K562 (cell line): ENCODE measurements at regions not wholly inside any gene's neighbourhood (a gene's known extent, or its start where the extent isn't known, plus 50 kb on each side); places are given as distances from the start of the nearest gene placed in this dataset.

Experiments used
- ATAC-seq: fragments of 200-7000 bp; cut with Tn5 transposase; 3 replicates; pipeline ENCODE4 v1.9.1; 2020; ENCODE audit warnings: moderate library complexity
- BruUV-seq: library from RNA; stranded (reverse); fragments of 400-500 nt; replicated peaks from 2 replicates; lab custom pipeline; 2021; lab: Mats Ljungman, UMichigan
- CTCF ChIA-PET: fragments of 300-600 bp; formaldehyde crosslinking; extraction: SDS; loops from one replicate; lab custom pipeline; 2021; ENCODE audit warnings: low intra/inter-chr PET ratio; lab: Yijun Ruan, JAX
- POLR2A ChIA-PET: fragments of 300-600, 350-650 bp; sonication (Branson Sonifier 250); formaldehyde crosslinking; extraction: SDS; loops from one replicate; lab custom pipeline; 2021; ENCODE audit warnings: antibody characterized with exemption, inconsistent platforms; lab: Yijun Ruan, JAX
- DNase-seq, 4 experiments: peaks; one replicate each; pipeline versions ENCODE4 v3.0.0 to v3.0.0-alpha.2; 2011 to 2018; ENCODE audit warnings: low spot score in 3 of 4, mixed read lengths in 3 of 4; ENCODE audit errors: extremely low read depth in 1 of 4
- FAIRE-seq: peaks from 2 replicates; lab custom pipeline; 2011; peaks lifted over from hg19 to GRCh38; lab: Jason Lieb, UNC
- H2AFZ ChIP-seq: 2 replicates; pipeline ENCODE4 v1.6.0; 2011; ENCODE audit warnings: low read depth, low read length, control low read depth, inconsistent platforms
- H3K27ac ChIP-seq: fragments of 200-600 bp; 3 replicates; pipeline ENCODE4 v1.8.0; 2011; ENCODE audit warnings: low read depth, mild to moderate bottlenecking, control low read depth, inconsistent platforms, low read length, moderate library complexity, mixed read lengths; ENCODE audit errors: extremely low read depth
- H3K27me3 ChIP-seq, 2 experiments: fragments of 300-600 bp in 1 of 2; 2 replicates in 1 of 2; 3 replicates in 1 of 2; pipeline versions ENCODE4 v1.6.0 to v1.8.0; 2011; ENCODE audit warnings: inconsistent platforms in 2 of 2, low read length in 2 of 2, mild to moderate bottlenecking in 1 of 2, mixed read lengths in 1 of 2, moderate library complexity in 1 of 2; ENCODE audit not compliant: control insufficient read depth in 2 of 2, insufficient read depth in 2 of 2
- H3K36me3 ChIP-seq: fragments of 300-600 bp; 3 replicates; pipeline ENCODE4 v1.8.0; 2011; ENCODE audit warnings: mild to moderate bottlenecking, low read length, inconsistent platforms; ENCODE audit not compliant: control insufficient read depth, insufficient read depth
- H3K4me1 ChIP-seq, 2 experiments: fragments of 200-600 bp in 1 of 2; replicated peaks in 1 of 2; 2 replicates in 1 of 2; 3 replicates in 1 of 2; pipeline versions ENCODE4 v1.5.1 to v1.8.0; 2011; ENCODE audit warnings: inconsistent platforms in 2 of 2, low read length in 2 of 2, mild to moderate bottlenecking in 1 of 2, mixed read lengths in 1 of 2, moderate library complexity in 1 of 2; ENCODE audit not compliant: control insufficient read depth in 2 of 2, insufficient read depth in 2 of 2
- H3K4me2 ChIP-seq: 2 replicates; pipeline ENCODE4 v1.6.1; 2011; ENCODE audit warnings: low read length, control low read depth, inconsistent platforms, mixed read lengths; ENCODE audit not compliant: insufficient read depth
- H3K4me3 ChIP-seq: fragments of 200-600 bp; sonication (generic), shearing (Covaris generic); 2 replicates; pipeline ENCODE4 v1.5.1; 2016; ENCODE audit warnings: control low read depth, inconsistent platforms
- H3K79me2 ChIP-seq: fragments of 200-600 bp; 3 replicates; pipeline ENCODE4 v1.8.0; 2011; ENCODE audit warnings: low read length, inconsistent platforms; ENCODE audit not compliant: control insufficient read depth, insufficient read depth
- H3K9ac ChIP-seq, 2 experiments: 2 replicates each; pipeline versions ENCODE4 v1.6.0 to v1.6.1; 2011; ENCODE audit warnings: low read depth in 2 of 2, low read length in 2 of 2, control low read depth in 1 of 2, inconsistent platforms in 1 of 2, mild to moderate bottlenecking in 1 of 2, mixed read lengths in 1 of 2; ENCODE audit not compliant: insufficient read depth in 1 of 2
- H3K9me1 ChIP-seq: one replicate; pipeline ENCODE4 v1.6.0; 2011; ENCODE audit warnings: inconsistent platforms, mild to moderate bottlenecking, low read length, moderate library complexity; ENCODE audit not compliant: control insufficient read depth, insufficient read depth
- H3K9me3 ChIP-seq: replicated peaks from 2 replicates; pipeline ENCODE4 v1.5.1; 2011; ENCODE audit warnings: low read depth, low read length, inconsistent platforms; ENCODE audit not compliant: control insufficient read depth, insufficient read depth
- H4K20me1 ChIP-seq: replicated peaks from 2 replicates; pipeline ENCODE4 v1.6.1; 2011; ENCODE audit warnings: low read length, inconsistent platforms, mixed read lengths; ENCODE audit not compliant: control insufficient read depth, insufficient read depth
- ARID3B ChIP-seq: fragments of 250-450 bp; sonication (Bioruptor Pico); IDR thresholded peaks from 2 replicates; pipeline ENCODE4 v1.4.0; 2020; ENCODE audit warnings: borderline replicate concordance
- CBX8 ChIP-seq: fragments of 200-600 bp; sonication (generic); IDR thresholded peaks from 2 replicates; pipeline ENCODE4 v1.6.1; 2012; ENCODE audit warnings: borderline replicate concordance, mixed run types, low read depth, mild to moderate bottlenecking, moderate library complexity, mixed read lengths, low read length, control low read depth, inconsistent platforms; ENCODE audit not compliant: poor library complexity, severe bottlenecking; ENCODE audit errors: extremely low read depth
- CLOCK ChIP-seq: fragments of 250-450 bp; sonication (Bioruptor Pico); IDR thresholded peaks from 2 replicates; pipeline ENCODE4 v1.4.0; 2020; ENCODE audit warnings: mild to moderate bottlenecking, moderate library complexity, borderline replicate concordance
- FOXO4 ChIP-seq: fragments of 450-650 bp; formaldehyde crosslinking; IDR thresholded peaks from 2 replicates; pipeline ENCODE4 v1.4.0; 2020; ENCODE audit warnings: mild to moderate bottlenecking, moderate library complexity
- HES1 ChIP-seq: fragments of 450-650 bp; IDR thresholded peaks from 2 replicates; pipeline ENCODE4 v1.6.1; 2016; ENCODE audit warnings: low read depth, mild to moderate bottlenecking, moderate library complexity
- KLF16 ChIP-seq: IDR thresholded peaks from 2 replicates; pipeline ENCODE4 v1.6.1; 2016; ENCODE audit warnings: antibody characterized with exemption
- NR2C2 ChIP-seq, 2 experiments: fragments of 200-800 bp in 1 of 2; sonication (Bioruptor generic) in 1 of 2; sonication (generic) in 1 of 2; formaldehyde crosslinking in 1 of 2; IDR thresholded peaks; 2 replicates each; pipeline versions ENCODE4 v1.6.1 to v1.8.0; 2016 to 2022; ENCODE audit warnings: mild to moderate bottlenecking in 1 of 2, missing compliant biosample characterization in 1 of 2, missing genetic modification characterization in 1 of 2, missing genetic modification reagents in 1 of 2
- PYGO2 ChIP-seq: fragments of 450-650 bp; IDR thresholded peaks from 2 replicates; pipeline ENCODE4 v1.6.1; 2016; ENCODE audit warnings: mild to moderate bottlenecking, missing genetic modification characterization, moderate library complexity, missing compliant biosample characterization
- SREBF2 ChIP-seq: sonication (generic); formaldehyde crosslinking; IDR thresholded peaks from 2 replicates; pipeline ENCODE4 v1.4.0; 2020; ENCODE audit warnings: mild to moderate bottlenecking, missing genetic modification reagents
- THRB ChIP-seq: fragments of 450-650 bp; formaldehyde crosslinking; conservative IDR thresholded peaks from 2 replicates; pipeline ENCODE4 v1.4.0; 2022; ENCODE audit warnings: mild to moderate bottlenecking, missing genetic modification characterization
- YY1 ChIP-seq, 3 experiments: IDR thresholded peaks; 2 replicates each; pipeline ENCODE4 v1.6.1; 2011; ENCODE audit warnings: low read length in 2 of 3, mild to moderate bottlenecking in 2 of 3, moderate library complexity in 2 of 3, borderline replicate concordance in 1 of 3, control low read depth in 1 of 3, low read depth in 1 of 3; ENCODE audit not compliant: insufficient read depth in 3 of 3, insufficient replicate concordance in 2 of 3, control insufficient read depth in 1 of 3, insufficient read length in 1 of 3; ENCODE audit errors: extremely low read depth in 1 of 3
- ZBTB17 ChIP-seq: fragments of 450-650 bp; formaldehyde crosslinking; IDR thresholded peaks from 2 replicates; pipeline ENCODE4 v1.4.0; 2020; ENCODE audit warnings: mild to moderate bottlenecking
- ZNF57 ChIP-seq: fragments of 450-650 bp; formaldehyde crosslinking; IDR thresholded peaks from 2 replicates; pipeline ENCODE4 v1.4.0; 2020; ENCODE audit warnings: mild to moderate bottlenecking, moderate library complexity
- WGBS: fragments of 100-300 bp; shearing (Covaris generic); methylation state at CpG from one replicate; pipeline ENCODE4 v1.1.6; 2016; ENCODE audit warnings: low coverage, mixed read lengths; ENCODE audit not compliant: insufficient coverage; ENCODE audit errors: missing lambda C conversion rate; 5-methylcytosine and 5-hydroxymethylcytosine counted together
- in situ Hi-C: fragments of 300-500 bp; cut with MboI; formaldehyde crosslinking; loops from 4 replicates; pipeline ENCODE4 v1.15.0; 2018; ENCODE audit warnings: inconsistent platforms, mixed read lengths
- intact Hi-C: fragments of 100-400 bp; cut with micrococcal nuclease; formaldehyde crosslinking; loops from 2 replicates; pipeline ENCODE4 v1.14.2; 2022

- H3K9ac ChIP-seq: no peak overlapping the region
- DNase-seq: no peak
- BruUV-seq: no TSS peak
- H4K20me1 ChIP-seq: no peaks in the 10 kb centered on the region
- in situ Hi-C loops (no loop called here), intact Hi-C loops (no loop called here)
- H3K4me3 ChIP-seq: no peak overlapping the region
- no peak for FAIRE-seq
- H3K27me3 ChIP-seq: no peaks in the 10 kb centered on the region
- H3K79me2 ChIP-seq: no peaks in the 10 kb centered on the region
- no peak overlapping the region for H2AFZ ChIP-seq
- no peak overlapping the region for H3K4me2 ChIP-seq
- POLR2A ChIA-PET: no interaction called here
- ATAC-seq: no peak
- CTCF ChIA-PET: no interaction called here
- 0% methylated on average over 3 of the region's 3 CpGs for WGBS
- no peaks in the 10 kb centered on the region for H3K36me3 ChIP-seq
- no peaks in the 10 kb centered on the region for H3K9me3 ChIP-seq
- H3K27ac ChIP-seq: no peak overlapping the region
- H3K9me1 ChIP-seq: no peaks in the 10 kb centered on the region
- H3K4me1 ChIP-seq: no peaks in the 10 kb centered on the region
- TF ChIP-seq ARID3B (CRISPR knock-in tag) (no peak), ZBTB17 (CRISPR knock-in tag) (no peak), NR2C2 (CRISPR knock-in tag; IDR thresholded peaks at IDR 0.05) (no peak), NR2C2 (tag; IDR thresholded peaks at IDR 0.05) (no peak), CLOCK (CRISPR knock-in tag) (no peak), THRB (CRISPR knock-in tag) (no peak), YY1 (IDR thresholded peaks at IDR 0.05; ENCODE audit: borderline replicate concordance in 1 of 3, control insufficient read depth in 1 of 3, extremely low read depth in 1 of 3, insufficient read depth in 3 of 3, insufficient read length in 1 of 3, insufficient replicate concordance in 2 of 3, low read depth in 1 of 3, low read length in 2 of 3) (no peak), ZNF57 (CRISPR knock-in tag) (no peak), SREBF2 (CRISPR knock-in tag) (no peak), CBX8 (no peak), KLF16 (no peak), FOXO4 (CRISPR knock-in tag) (no peak), PYGO2 (no peak), HES1 (no peak)
These were observed 1583.2 kb upstream of the WWC1 start for GRCh38 chr5:166708291-166708690.
